Naive B cell (primary cell): ENCODE measurements at regions not wholly inside any gene's neighbourhood (a gene's known extent, or its start where the extent isn't known, plus 50 kb on each side); places are given as distances from the start of the nearest gene placed in this dataset.
"Not testable (repeated sequence)": the region's sequence is repeated elsewhere in the genome, so short reads cannot be mapped to it uniquely, and the experiment has no call there.

Experiments
- ATAC-seq, 2 donors: fragments of 150-1000 bp; cut with Tn5 transposase; 2 replicates each; pipeline ENCODE4 v1.10.0; 2021; ENCODE audit warnings: low read depth in 2 of 2, mild to moderate bottlenecking in 2 of 2, moderate library complexity in 2 of 2
- DNase-seq: peaks from one replicate; pipeline ENCODE4 v3.0.0; 2022
- H3K27ac Mint-ChIP-seq, 6 donors: one replicate each; pipeline ENCODE4 v1.8.0; 2020 to 2022; ENCODE audit warnings: mild to moderate bottlenecking in 6 of 6, mixed read lengths in 6 of 6, moderate library complexity in 5 of 6, inconsistent platforms in 2 of 6
- H3K27me3 Mint-ChIP-seq, 3 donors: one replicate each; pipeline ENCODE4 v1.8.0; 2021 to 2022; ENCODE audit warnings: mixed read lengths in 3 of 3, mild to moderate bottlenecking in 1 of 3
- H3K36me3 Mint-ChIP-seq, 2 donors: one replicate each; pipeline ENCODE4 v1.8.0; 2020 to 2022; ENCODE audit warnings: mixed read lengths in 2 of 2, inconsistent platforms in 1 of 2, mild to moderate bottlenecking in 1 of 2
- H3K4me1 Mint-ChIP-seq, 3 donors: one replicate each; pipeline ENCODE4 v1.8.0; 2020 to 2022; ENCODE audit warnings: mixed read lengths in 3 of 3, inconsistent platforms in 1 of 3, mild to moderate bottlenecking in 1 of 3, moderate library complexity in 1 of 3
- H3K4me3 Mint-ChIP-seq, 8 donors: one replicate each; pipeline ENCODE4 v1.8.0; 2020 to 2022; ENCODE audit warnings: mild to moderate bottlenecking in 8 of 8, mixed read lengths in 8 of 8, moderate library complexity in 8 of 8, inconsistent platforms in 2 of 8
- H3K9me3 Mint-ChIP-seq, 7 donors: one replicate each; pipeline ENCODE4 v1.8.0; 2020 to 2022; ENCODE audit warnings: mixed read lengths in 7 of 7, mild to moderate bottlenecking in 5 of 7, inconsistent platforms in 2 of 7, moderate library complexity in 1 of 7

DNA sequence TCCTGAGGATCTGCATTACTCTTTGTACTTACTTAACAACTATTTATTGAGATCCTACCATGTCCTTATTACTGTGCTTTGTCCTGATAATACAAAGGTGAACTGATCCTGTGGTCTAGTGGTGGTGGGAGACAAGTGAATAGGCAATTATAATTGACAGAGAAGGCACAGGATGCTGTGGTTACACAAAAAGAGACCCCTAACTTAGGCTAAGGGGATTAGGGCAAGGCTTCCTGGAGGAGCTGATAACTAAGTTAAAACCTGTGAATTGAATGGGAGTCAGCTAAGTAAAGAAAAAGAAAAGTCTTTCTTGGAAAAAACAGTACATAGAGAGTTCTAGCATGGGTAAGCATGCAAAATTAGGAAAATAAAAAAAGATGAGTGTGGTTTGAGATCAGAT is 164.4 kb downstream of the LARP7 start:
- H3K36me3 Mint-ChIP-seq: no peaks in the 10 kb centered on the region
- no peak overlapping the region for H3K27ac Mint-ChIP-seq
- no peak for DNase-seq

DNA sequence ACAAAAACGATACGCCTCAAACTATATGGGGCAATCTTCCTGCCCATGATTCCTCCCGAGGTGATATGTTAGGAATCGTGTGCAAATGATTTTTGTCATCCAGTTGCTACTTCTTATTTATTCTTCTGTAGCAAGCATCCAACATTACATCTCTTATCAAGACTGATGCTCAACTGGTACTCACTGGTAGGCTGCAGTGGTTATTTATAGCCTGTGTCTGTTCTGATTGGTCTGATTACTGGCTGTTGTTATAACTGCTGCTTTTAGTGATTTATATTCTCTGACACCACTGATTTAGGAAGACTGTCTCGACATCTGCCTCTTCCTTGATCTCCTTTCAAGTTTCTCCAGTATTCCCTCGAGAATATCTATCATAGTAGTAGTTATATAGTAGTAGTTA is 165.8 kb downstream of the LARP7 start:
- Mint-ChIP-seq H3K4me1 (no peaks in the 10 kb centered on the region), H3K27me3 (peaks cover 4 to 13% (median 4%) of the 10 kb centered on the region in 3 donors), H3K27ac (no peak overlapping the region), H3K36me3 (no peaks in the 10 kb centered on the region), H3K4me3 (no peak overlapping the region), H3K9me3 (peaks cover 0 to 2% (median 0%) of the 10 kb centered on the region in 7 donors)
- ATAC-seq (no peak), DNase-seq (no peak)

More for the DNA sequence above, 164.4 kb downstream of the LARP7 start:
- ATAC-seq: no peak
- Mint-ChIP-seq H3K4me3 (no peak overlapping the region), H3K9me3 (peaks cover 0 to 2% (median 0%) of the 10 kb centered on the region in 7 donors), H3K4me1 (no peaks in the 10 kb centered on the region), H3K27me3 (peaks cover 0 to 12% (median 4%) of the 10 kb centered on the region in 3 donors)

DNA sequence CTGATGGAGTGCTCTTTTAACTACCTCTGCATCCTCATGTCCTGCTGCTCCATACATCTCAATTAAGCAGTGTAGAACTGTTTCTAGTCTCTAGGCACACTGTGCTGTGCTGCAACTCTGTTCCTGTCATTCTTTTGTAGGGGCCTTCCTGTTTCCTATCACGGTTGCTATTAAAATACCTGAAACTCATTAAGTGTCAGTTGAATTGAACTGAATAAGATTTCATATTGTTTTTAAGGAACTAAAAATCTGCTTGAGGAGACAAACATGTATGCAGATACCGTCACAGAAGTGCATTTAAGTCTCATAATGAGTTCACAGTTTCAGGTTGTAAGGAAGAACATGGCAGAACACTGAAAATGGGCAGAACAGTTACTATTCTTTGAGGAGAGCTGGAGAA is 170.1 kb downstream of the LARP7 start:
- H3K27ac Mint-ChIP-seq: no peak overlapping the region
- H3K36me3 Mint-ChIP-seq: no peaks in the 10 kb centered on the region
- DNase-seq (no peak), ATAC-seq (no peak)
- no peaks in the 10 kb centered on the region for H3K4me1 Mint-ChIP-seq
- no peak overlapping the region for H3K4me3 Mint-ChIP-seq
- peaks cover 4 to 11% (median 9%) of the 10 kb centered on the region in 3 donors for H3K27me3 Mint-ChIP-seq
- H3K9me3 Mint-ChIP-seq: peaks cover 0 to 2% (median 0%) of the 10 kb centered on the region in 7 donors

DNA sequence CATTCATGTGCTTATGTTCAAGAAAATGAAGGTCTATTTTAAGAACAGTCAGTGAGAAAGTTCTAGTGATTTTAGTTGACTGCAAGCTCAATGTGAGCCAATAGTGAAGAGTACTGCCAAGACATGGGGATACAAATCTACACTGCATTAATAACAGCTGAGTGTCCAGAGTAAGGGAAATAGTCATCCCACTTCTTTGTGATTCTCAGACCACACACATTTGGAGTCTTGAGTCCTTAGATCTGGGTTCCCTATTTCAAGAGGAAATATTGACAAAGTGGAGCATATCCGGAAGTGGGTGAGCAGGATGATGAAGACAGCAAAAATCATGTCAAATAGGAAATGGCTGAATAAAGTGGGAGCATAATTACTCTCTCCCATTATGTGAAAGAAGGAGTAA is 171.1 kb downstream of the LARP7 start:
- no peak for DNase-seq
- Mint-ChIP-seq H3K4me1 (no peaks in the 10 kb centered on the region), H3K4me3 (no peak overlapping the region), H3K27me3 (peaks cover 4 to 9% (median 9%) of the 10 kb centered on the region in 3 donors), H3K27ac (no peak overlapping the region), H3K9me3 (peaks cover 0 to 2% (median 0%) of the 10 kb centered on the region in 7 donors), H3K36me3 (no peaks in the 10 kb centered on the region)
- ATAC-seq: no peak

DNA sequence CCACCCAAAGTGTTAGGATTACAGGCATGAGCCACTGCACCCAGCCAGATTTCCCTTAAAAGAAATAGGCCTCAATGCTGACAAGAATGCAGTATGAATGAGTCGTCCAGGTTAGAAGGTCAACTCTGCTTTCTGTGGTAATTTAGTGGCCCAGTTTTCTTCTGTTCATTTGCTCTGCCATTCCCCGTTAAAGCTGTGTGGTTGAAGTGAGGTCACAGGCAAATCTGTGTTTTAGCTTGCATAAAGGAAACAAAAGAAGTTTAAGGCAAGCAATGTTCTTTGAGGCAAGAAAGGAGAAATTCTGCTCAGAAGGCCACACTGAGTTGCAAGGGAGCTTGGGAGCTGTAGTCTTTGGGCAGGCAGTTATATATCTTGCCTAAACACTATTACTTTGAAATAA is 176.8 kb downstream of the LARP7 start:
- no peak overlapping the region for H3K27ac Mint-ChIP-seq
- H3K36me3 Mint-ChIP-seq: no peaks in the 10 kb centered on the region
- no peak overlapping the region for H3K4me3 Mint-ChIP-seq
- ATAC-seq (no peak), DNase-seq (no peak)
- H3K4me1 Mint-ChIP-seq: peaks cover 9 to 11% (median 11%) of the 10 kb centered on the region in 3 donors
- peaks cover 0 to 20% (median 12%) of the 10 kb centered on the region in 3 donors for H3K27me3 Mint-ChIP-seq
- H3K9me3 Mint-ChIP-seq: peaks cover 0 to 3% (median 0%) of the 10 kb centered on the region in 7 donors

DNA sequence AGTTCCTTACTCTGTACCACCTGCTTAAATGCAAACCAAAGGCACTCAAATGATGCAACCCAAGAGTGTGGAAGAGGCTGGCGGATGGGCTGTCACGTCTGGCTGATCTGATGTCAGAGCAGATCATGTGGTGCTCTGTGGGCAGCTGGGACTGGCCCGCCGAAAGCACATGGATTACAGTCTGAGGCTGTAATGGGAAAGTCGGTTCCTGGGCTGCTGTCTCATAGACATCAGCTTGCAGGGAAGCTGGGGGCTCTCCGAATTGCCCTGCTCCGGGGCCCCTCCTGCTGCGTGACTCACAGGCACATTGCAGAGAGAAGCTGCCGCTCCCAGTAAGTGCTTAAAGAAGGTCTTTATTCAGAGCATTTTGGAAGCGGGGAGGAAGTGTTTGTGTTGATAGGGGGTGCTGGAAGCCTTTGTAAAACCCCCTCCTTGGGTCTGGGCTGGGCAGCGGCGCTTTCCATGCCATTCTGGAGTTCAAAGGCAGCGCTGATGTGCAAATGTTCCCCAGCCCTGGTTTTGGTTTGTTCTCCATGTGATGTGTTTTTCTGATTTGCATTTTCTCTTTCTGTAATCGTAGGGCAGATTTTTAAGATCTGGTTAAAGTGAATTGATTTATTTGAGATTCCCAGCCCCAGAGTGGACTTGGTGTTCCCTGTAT is 181.1 kb downstream of the LARP7 start:
- ATAC-seq (peak; percentile 90 to 97), DNase-seq (peak; percentile 12)
- Mint-ChIP-seq H3K9me3 (peaks cover 0 to 4% (median 0%) of the 10 kb centered on the region in 7 donors), H3K27me3 (peaks cover 5 to 24% (median 17%) of the 10 kb centered on the region in 3 donors), H3K4me1 (peaks cover 9 to 11% (median 11%) of the 10 kb centered on the region in 3 donors), H3K27ac (peak overlapping the region in 5 of 6 donors; percentile 10 to 90 (median 71)), H3K36me3 (no peaks in the 10 kb centered on the region), H3K4me3 (peak overlapping the region; percentile 30 to 91 (median 70))

DNA sequence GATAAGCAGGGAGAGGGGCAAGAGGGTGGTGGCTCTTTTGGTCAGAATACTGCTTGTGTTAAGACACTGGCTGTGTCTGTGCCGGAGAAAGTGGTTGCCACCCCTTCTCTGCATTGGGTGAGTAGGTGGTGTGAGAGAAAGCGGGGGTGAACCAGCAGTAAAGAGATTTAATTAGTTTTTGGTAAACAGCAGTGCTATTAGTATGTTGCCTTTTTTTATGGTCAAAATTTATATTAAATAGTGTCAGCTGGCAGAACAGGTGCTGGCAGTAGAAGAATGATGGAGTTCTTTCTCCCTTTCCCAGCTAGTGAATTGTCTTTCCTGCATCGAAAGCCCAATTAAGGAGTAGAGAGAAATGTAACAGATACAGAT is 181.6 kb downstream of the LARP7 start:
- peaks cover 0 to 4% (median 0%) of the 10 kb centered on the region in 7 donors for H3K9me3 Mint-ChIP-seq
- H3K4me3 Mint-ChIP-seq: peak overlapping the region; percentile 30 to 91 (median 66)
- H3K36me3 Mint-ChIP-seq: no peaks in the 10 kb centered on the region
- peaks cover 9 to 11% (median 11%) of the 10 kb centered on the region in 3 donors for H3K4me1 Mint-ChIP-seq
- ATAC-seq (no peak), DNase-seq (no peak)
- H3K27ac Mint-ChIP-seq: peak overlapping the region in 2 of 6 donors; percentile 71 to 90
- peaks cover 5 to 24% (median 17%) of the 10 kb centered on the region in 3 donors for H3K27me3 Mint-ChIP-seq

DNA sequence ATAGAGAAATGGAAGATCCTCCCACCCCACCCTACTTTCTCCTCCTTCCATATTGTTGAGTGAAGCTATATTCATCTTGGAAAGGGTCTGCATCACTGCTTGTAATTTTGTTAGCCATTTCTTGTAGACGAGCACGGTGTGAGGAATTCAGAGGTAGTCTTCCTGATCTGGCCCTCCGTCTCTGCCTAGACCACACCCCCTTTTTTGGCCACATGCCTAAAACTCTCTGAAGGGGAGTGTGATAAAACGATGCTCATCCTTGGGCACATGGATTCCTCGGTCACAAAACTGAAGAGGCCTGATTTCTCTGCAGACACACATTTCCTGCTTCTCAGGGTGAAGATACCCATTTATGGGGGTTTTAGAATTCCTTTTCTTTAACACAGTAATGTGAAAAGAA is 182.8 kb downstream of the LARP7 start:
- Mint-ChIP-seq H3K9me3 (peaks cover 0 to 4% (median 0%) of the 10 kb centered on the region in 7 donors), H3K27me3 (peaks cover 5 to 24% (median 17%) of the 10 kb centered on the region in 3 donors), H3K36me3 (no peaks in the 10 kb centered on the region), H3K4me3 (no peak overlapping the region), H3K27ac (no peak overlapping the region), H3K4me1 (peaks cover 9 to 11% (median 11%) of the 10 kb centered on the region in 3 donors)
- ATAC-seq: no peak
- no peak for DNase-seq

DNA sequence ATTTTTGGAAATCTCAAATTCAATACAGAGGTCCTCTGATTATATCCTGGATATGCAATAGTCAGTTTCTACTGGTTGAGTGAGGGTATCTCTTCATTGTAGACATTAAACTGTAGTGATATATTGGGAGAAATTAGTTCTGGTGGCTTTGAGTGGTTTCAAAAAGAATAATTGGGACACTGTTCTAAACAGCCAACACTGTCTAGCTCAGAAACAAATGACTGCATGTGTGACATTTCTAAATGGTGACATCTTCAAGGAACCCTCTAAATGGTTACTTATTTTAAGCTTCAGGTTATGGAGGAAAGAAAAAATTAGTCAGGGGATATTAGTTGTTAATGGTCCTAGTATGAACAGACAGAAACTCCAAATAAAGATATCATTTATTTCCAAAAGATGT is 186.2 kb downstream of the LARP7 start:
- Mint-ChIP-seq H3K27me3 (peaks cover 5 to 18% (median 10%) of the 10 kb centered on the region in 3 donors), H3K36me3 (no peaks in the 10 kb centered on the region), H3K27ac (no peak overlapping the region), H3K4me3 (no peak overlapping the region), H3K4me1 (peaks cover 4 to 6% (median 5%) of the 10 kb centered on the region in 3 donors), H3K9me3 (peaks cover 0 to 3% (median 0%) of the 10 kb centered on the region in 7 donors)
- ATAC-seq: no peak
- DNase-seq: no peak

DNA sequence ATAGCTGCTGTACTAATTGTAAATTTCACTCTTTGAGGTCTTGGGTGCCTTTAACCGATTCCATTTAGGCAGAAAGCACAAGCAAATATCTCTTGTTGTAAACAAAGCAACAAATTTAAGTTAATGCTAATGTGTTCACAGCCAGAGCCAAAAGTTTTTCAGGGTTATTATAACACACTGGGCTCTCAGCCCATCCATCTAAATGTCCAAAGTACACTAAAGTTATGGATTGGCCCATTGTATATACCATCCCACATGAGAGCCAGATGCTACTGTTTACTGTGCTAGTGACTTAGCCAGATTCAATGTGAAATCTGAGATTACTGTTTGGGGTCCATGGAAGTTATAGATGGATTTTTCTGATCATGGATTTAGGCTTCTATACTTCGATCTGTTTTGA is 186.7 kb downstream of the LARP7 start:
- peaks cover 5 to 13% (median 6%) of the 10 kb centered on the region in 3 donors for H3K27me3 Mint-ChIP-seq
- H3K9me3 Mint-ChIP-seq: peaks cover 0 to 3% (median 0%) of the 10 kb centered on the region in 7 donors
- H3K4me3 Mint-ChIP-seq: no peak overlapping the region
- H3K4me1 Mint-ChIP-seq: peaks cover 0 to 1% (median under 1%) of the 10 kb centered on the region in 3 donors
- ATAC-seq (no peak), DNase-seq (no peak)
- peak overlapping the region in 1 of 6 donors; percentile 21 for H3K27ac Mint-ChIP-seq
- H3K36me3 Mint-ChIP-seq: no peaks in the 10 kb centered on the region

DNA sequence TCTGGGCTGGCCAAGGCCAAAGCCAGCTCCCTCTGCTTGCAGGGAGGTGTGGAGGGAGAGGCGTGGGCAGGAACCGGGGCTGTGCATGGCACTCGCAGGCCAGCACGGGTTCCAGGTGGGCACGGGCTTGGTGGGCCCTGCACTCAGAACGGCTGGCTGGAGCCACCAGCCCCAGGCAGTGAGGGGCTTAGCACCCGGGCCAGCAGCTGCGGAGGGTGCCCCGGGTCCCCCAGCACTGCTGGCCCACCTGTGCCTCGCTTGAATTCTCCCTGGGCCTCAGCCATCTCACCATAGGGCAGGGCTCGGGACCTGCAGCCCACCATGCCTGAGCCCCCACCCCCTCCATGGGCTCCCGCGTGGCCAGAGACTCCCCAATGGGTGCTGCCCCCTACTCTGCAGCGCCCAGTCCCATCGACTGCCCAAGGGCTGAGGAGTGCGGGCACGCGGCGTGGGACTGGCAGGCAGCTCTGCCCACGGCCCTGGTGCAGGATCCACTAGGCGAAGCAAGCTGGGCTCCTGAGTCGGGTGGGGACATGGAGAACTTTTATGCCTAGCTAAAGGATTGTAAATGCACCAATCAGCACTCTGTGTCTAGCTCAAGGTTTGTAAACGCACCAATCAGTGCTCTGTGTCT is 193.9 kb downstream of the LARP7 start:
- peaks cover 0 to 7% (median 4%) of the 10 kb centered on the region in 7 donors for H3K9me3 Mint-ChIP-seq
- no peaks in the 10 kb centered on the region for H3K27me3 Mint-ChIP-seq
- no peaks in the 10 kb centered on the region for H3K36me3 Mint-ChIP-seq
- no peak overlapping the region for H3K27ac Mint-ChIP-seq
- DNase-seq (no peak), ATAC-seq (no peak)
- no peak overlapping the region for H3K4me3 Mint-ChIP-seq
- H3K4me1 Mint-ChIP-seq: no peaks in the 10 kb centered on the region

DNA sequence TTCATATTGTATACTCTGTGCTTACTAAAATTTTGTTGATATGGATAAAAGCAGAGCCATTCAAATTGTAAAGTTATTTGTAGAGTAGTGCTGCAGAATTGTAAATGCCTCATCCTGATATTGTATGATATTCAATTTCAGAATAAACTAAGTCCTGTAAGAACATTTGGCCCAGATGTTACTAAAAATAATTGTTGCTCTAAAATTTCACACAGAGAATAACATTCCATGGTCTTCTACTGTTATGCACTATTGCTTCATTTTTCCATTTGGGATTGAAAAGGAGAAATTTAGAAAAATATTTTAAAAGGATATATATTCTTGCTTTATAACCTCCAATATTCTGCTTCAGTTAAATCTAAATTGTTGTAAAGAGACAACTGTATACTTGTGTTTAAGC is 195.6 kb downstream of the LARP7 start:
- ATAC-seq (no peak), DNase-seq (no peak)
- Mint-ChIP-seq H3K4me3 (no peak overlapping the region), H3K36me3 (peaks cover 6 to 8% of the 10 kb centered on the region in 2 donors), H3K9me3 (peaks cover 6 to 12% (median 9%) of the 10 kb centered on the region in 7 donors), H3K27me3 (peaks cover 0 to 5% (median 0%) of the 10 kb centered on the region in 3 donors), H3K4me1 (no peaks in the 10 kb centered on the region), H3K27ac (no peak overlapping the region)

DNA sequence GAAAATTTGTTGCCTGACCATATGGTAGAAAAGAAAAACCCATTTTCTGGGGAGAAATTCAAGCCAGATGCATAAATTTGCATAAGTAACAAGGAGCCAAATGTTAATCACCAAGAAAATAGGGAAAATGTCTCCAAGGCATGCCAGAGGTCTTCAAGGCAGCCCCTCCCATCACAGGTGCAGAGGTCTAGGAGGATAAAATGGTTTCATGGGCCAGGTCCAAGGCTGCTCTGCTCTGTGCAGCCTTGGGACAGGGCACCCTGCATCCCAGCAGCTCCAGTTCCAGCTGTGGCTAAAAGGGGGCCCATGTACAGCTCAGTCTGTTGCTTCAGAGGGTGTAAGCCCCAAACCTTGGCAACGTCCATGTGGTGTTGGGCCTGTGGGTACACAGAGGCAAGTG is 200.0 kb downstream of the LARP7 start:
- ATAC-seq: no peak
- Mint-ChIP-seq H3K27ac (no peak overlapping the region), H3K9me3 (peaks cover 3 to 20% (median 14%) of the 10 kb centered on the region in 7 donors), H3K4me1 (no peaks in the 10 kb centered on the region), H3K36me3 (peaks cover 6 to 8% of the 10 kb centered on the region in 2 donors), H3K4me3 (no peak overlapping the region), H3K27me3 (peaks cover 0 to 7% (median 5%) of the 10 kb centered on the region in 3 donors)
- DNase-seq: no peak

DNA sequence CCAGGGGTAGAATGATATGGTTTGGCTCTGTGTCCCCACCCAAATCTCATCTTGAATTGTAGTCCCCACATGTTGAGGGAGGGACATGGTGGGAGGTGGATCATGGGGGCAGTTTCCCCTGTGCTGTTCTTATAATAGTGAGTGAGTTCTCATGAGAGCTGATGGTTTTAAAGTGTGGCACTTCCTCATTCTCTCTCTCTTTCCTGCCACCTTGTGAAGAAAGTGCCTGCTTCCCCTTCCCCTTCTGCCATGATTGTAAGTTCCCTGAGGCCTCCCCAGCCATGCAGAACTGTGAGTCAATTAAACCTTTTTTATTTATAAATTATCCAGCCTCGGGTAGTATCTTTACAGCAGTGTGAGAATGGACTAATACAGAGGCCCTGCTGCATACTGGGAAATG is 201.1 kb downstream of the LARP7 start:
- peaks cover 3 to 20% (median 14%) of the 10 kb centered on the region in 7 donors for H3K9me3 Mint-ChIP-seq
- not testable (repeated sequence) for ATAC-seq

More for the DNA sequence above, 201.1 kb downstream of the LARP7 start:
- not testable (repeated sequence) for H3K36me3 Mint-ChIP-seq, H3K27ac Mint-ChIP-seq, H3K27me3 Mint-ChIP-seq, H3K4me3 Mint-ChIP-seq, H3K4me1 Mint-ChIP-seq, DNase-seq
